ENCODE measurements at regions not wholly inside any gene's neighbourhood (a gene's known extent, or its start where the extent isn't known, plus 50 kb on each side); places are given as distances from the start of the nearest gene placed in this dataset.

GRCh38 chr2:200146501-200146900 lies 160.0 kb upstream of the SPATS2L start:
- DNase-seq: no peak

GRCh38 chr2:200147371-200147770 lies 159.1 kb upstream of the SPATS2L start:
- no peak for DNase-seq

- DNase-seq: no peak
These were observed 158.1 kb upstream of the SPATS2L start for GRCh38 chr2:200148366-200148765.

GRCh38 chr2:200150411-200151086 lies 155.9 kb upstream of the SPATS2L start:
- no peak for DNase-seq

- no peak for DNase-seq
These were observed 150.8 kb upstream of the SPATS2L start for GRCh38 chr2:200155652-200156051.

- DNase-seq: peak; percentile 2
These were observed 150.2 kb upstream of the SPATS2L start for GRCh38 chr2:200156166-200156835.

- DNase-seq: no peak
These were observed 147.7 kb upstream of the SPATS2L start for GRCh38 chr2:200158647-200159356.

GRCh38 chr2:200159357-200159707 lies 147.2 kb upstream of the SPATS2L start:
- no peak for DNase-seq

- peak; percentile 4 for DNase-seq
These were observed 146.4 kb upstream of the SPATS2L start for GRCh38 chr2:200159829-200160781.

- no peak for DNase-seq
These were observed 145.0 kb upstream of the SPATS2L start for GRCh38 chr2:200161458-200161857.

- no peak for DNase-seq
These were observed 140.8 kb upstream of the SPATS2L start for GRCh38 chr2:200165687-200166086.

GRCh38 chr2:200168641-200169555 lies 137.6 kb upstream of the SPATS2L start:
- no peak for DNase-seq

GRCh38 chr2:200170221-200170620 lies 136.3 kb upstream of the SPATS2L start:
- DNase-seq: no peak

- no peak for DNase-seq
These were observed 134.6 kb upstream of the SPATS2L start for GRCh38 chr2:200171731-200172482.

GRCh38 chr2:200172521-200172920 lies 134.0 kb upstream of the SPATS2L start:
- no peak for DNase-seq

- DNase-seq: no peak
These were observed 133.4 kb upstream of the SPATS2L start for GRCh38 chr2:200172944-200173581.

GRCh38 chr2:200173691-200174090 lies 132.8 kb upstream of the SPATS2L start:
- DNase-seq: no peak

GRCh38 chr2:200174433-200175216 lies 131.9 kb upstream of the SPATS2L start:
- DNase-seq: no peak

All from MV-4-11 (cell line).